ENCODE measurements at regions not wholly inside any gene's neighbourhood (a gene's known extent, or its start where the extent isn't known, plus 50 kb on each side); places are given as distances from the start of the nearest gene placed in this dataset.
"Not testable (repeated sequence)": the region's sequence is repeated elsewhere in the genome, so short reads cannot be mapped to it uniquely, and the experiment has no call there.

DNA sequence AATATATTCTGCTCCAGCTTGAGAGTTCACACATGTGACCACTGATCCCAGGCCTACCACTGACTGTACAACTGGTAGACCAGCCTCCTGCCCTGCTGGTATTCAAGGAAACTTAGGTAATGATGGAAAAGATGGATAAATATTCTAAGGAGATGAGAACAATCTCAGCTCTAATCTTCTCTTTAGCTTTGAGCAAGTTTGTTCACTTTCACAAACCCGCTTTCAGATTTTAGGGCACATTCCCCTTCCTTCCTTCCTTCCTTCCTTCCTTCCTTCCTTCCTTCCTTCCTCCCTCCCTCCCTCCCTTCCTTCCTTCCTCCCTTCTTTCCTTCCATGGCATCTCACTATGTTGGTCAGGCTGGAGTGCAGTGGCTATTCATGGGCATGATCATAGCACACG, 88.2 kb upstream of the PHACTR1 start:
- no peak for DNase-seq

DNA sequence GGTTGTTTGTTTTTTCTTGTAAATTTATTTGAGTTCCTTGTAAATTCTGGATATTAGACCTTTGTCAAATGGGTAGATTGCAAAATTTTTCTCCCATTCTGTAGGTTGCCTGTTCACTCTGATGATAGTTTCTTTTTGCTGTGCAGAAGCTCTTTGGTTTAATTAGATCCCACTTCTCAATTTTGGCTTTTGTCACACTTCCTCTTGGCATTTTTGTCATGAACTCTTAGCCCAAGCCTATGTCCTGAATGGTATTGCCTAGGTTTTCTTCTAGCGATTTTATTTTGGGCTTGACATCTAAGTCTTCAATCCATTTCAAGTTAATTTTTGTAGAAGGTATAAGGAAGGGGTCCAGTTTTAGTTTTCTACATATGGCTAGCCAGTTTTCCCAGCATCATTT, 82.8 kb upstream of the PHACTR1 start:
- not testable (repeated sequence) for DNase-seq

DNA sequence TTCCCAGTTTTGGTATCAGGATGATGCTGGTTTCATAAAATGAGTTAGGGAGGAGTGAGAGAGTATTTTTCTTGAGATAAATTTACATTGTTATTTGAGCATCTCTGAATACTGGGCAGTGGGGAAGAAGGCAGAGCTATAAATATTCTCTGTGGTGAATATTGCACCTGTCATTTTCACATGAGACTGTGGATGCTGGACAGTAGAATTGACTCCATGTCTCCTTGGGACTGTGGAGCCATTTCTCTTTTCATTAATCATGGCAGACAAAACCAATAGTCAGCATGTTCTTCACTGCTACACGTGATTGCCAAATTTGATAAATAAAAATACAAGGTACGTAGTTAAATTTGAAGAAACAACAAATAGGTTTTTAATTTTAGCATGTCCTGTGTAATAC, 81.2 kb upstream of the PHACTR1 start:
- no peak for DNase-seq

DNA sequence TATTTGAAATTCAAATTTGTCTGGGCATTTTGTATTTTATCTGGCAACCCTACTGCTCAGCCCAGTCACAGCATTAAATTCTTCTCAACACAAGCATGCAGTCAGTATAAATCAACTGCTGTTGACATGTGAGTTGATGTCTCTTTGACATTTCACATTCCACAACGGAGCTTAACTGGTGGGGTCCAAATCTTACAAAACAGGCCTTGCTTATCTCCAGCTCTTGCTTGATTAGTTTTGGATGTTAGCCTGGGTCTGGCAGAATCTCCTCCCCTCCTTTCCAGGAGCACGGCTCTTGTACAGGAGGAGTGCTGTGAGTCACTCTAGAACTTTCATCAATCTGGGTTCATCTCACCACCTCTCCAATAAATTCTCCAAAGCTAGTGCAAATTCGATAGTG, 80.8 kb upstream of the PHACTR1 start:
- no peak for DNase-seq

DNA sequence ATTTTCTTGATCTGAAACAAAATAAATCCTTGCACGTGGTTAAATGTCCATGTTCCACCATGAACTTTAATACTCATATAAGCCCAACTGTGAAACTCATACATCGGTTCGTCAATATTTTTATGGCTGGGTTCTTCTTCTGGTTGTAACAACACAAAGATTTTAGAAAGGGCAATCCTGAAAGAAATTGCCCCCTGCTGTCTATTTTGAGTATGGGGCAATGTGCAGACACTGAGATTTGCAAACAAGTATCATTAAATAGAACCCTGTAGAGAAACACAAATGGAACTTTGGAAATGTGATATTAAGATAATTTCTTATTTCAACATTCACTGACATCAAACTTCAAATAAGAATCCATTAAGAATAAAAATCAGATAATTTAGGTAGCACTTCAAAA, 80.2 kb upstream of the PHACTR1 start:
- no peak for DNase-seq

DNA sequence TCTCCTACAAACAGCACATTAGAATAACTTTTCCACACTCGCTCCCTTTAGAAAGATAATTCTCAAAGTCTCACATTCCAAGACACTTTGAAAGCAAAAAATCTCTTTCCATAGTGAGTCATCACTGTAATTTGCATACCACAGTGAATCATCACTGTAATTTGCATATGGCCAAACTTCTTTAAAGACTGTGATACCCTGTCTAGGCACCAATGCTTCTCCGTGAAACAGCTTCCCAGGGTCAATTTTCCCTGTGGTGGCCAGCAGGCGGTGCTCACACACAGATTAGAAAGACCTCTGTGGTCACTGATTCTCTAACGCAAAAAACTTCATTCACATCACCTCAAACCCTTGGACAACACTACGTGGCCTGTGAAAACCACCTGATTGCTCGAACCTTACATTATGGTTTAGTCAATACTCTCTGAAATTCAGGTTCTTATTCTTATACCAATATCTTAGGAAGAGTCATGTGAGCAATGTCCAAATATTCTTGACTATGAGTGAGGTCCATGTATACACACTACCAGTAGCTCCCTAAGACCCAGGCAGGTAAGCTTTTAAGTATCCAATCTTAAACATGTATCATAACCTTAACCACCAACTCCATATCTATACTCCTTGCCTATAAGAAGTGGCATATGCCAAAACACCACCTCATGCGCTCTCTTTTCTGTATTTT, 78.5 kb upstream of the PHACTR1 start:
- no peak for DNase-seq

DNA sequence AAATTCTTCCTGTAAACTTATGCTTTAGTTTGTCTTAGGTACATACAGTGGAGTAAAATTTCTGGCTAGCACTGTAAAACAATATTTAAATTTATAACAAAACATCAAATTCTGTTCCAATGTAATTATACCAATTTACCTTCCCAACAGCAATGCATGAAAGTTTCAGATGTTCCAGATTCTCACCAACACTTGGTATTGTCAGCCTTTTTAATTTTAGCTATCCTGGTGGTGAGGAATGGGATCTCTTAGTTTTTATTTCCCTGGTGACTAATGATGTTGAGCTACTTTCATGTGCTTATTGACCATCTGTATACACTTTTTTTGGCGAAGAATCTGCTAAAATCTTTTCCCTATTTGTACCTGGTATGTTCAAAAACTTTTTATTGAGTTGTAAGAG, 76.1 kb upstream of the PHACTR1 start:
- no peak for DNase-seq

DNA sequence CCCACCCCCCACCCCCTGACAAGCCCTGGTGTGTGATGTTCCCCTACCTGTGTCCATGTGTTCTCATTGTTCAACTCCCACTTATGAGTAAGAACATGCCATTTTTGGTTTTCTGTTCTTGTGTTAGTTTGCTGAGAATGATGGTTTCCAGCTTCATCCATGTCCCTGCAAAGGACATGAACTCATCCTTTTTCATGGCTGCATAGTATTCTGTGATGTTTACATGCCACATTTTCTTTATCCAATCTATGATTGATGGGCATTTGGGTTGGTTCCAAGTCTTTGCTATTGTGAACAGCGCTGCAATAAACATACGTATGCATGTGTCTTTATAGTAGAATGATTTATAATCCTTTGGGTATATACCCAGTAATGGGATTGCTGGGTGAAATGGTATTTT, 74.8 kb upstream of the PHACTR1 start:
- not testable (repeated sequence) for DNase-seq

DNA sequence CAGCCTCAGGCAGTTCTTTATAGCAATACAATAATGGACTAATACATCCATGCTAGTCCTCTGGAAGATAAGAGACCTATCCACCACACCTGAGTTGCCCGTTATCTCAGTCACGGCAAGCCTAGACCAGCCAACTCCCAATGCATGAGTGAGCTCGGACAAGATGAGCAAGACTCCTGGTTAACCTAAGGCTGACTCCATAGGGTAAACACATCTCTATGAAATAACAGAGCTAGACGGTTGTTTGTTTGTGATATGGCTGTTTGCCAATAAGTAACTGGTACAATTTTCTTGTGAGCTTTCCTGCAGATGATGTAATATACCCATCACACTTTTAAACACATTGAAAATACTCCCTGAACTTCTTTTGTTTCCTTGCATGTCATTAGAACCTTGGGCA, 70.6 kb upstream of the PHACTR1 start:
- no peak for DNase-seq

DNA sequence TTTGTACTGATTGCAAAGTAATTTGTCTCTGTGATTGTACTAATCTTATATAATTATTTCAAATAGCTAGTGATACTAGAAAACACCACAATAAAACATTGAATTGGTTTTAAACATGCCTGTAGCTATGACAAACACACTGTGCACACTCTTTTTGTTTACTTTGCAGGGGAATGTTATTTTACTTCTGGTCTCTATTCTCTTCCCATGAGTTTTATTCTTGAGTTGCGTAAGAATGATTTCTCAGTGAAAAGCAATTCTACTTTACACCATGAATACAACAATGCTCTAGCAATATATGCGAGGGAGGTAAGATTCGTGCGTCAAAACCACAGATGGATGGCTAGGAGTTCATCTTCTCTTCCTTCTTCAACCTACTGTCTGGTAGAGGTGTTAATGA, 68.4 kb upstream of the PHACTR1 start:
- no peak for DNase-seq

DNA sequence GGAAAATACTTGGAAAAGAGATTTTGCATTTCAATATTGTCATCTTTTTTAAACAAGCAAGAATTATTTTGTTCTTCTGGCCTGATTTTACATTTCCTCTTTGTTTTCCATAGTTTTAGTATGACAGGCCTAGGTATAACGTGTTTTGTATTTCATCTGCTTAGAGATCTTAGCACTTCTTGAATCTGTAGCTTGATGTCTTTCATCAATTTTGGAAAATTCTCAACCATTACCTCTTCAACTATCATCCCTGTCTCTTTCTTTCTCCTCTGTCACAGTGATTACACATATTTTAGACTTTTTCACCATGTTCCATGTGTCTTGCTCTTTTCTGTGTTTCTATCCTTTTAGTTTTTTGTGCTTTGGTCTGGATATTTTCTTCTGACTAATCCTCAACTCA, 67.2 kb upstream of the PHACTR1 start:
- no peak for DNase-seq

DNA sequence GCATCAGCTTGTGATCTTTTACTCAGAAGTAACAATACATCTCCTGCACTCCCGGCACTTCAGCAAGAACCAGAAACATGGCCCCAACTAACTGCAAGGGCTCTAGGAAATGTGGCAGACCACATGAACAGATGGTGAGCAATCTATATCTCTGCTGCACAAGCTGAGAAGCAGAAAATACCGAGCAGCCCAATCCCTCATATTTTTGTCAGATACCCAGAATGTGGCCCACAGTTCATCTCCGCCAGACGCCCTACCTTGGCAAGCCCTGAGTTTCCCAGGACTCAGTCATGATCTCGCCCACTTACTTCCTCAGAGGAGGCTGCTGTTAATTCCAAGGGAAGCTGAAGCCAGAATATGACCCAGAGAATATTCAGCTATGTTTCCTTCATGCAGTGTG, 63.1 kb upstream of the PHACTR1 start:
- DNase-seq, result no peak

DNA sequence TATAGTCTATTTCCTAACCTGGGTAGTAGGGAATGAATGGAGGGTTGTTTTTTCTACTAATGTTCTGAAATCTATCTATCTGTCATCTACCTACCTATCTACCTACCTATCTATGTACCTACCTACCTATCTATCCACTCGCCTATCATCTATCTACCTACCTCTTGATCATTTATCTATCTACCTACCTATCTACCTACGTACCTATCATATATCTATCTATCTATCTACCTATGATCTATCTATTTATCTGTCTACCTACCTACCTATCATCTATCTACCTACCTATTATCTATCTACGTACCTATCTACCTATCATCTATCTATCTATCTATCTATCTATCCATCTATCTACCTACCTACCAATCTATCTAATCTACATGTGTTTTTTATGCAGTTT, 62.5 kb upstream of the PHACTR1 start:
- no peak for DNase-seq

DNA sequence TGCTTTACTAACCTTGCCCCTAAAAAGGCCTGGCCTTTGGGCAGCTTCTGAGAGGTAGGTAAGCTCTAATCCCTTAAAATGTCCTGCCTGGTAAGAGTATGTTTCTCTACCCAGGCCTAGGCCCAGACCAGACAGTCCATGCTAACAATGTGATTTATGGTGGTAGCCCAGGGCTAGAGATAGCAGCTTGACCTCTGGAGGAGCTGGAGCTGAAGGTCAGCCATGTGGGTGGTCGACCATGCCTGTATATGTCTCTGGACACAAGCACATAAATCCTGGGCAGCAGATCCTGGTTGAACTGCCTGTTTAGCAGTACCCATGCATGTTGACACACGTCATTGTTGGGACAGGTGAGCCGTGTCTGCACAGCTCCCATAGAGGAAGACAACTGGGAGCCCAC, 62.1 kb upstream of the PHACTR1 start:
- DNase-seq, result no peak

DNA sequence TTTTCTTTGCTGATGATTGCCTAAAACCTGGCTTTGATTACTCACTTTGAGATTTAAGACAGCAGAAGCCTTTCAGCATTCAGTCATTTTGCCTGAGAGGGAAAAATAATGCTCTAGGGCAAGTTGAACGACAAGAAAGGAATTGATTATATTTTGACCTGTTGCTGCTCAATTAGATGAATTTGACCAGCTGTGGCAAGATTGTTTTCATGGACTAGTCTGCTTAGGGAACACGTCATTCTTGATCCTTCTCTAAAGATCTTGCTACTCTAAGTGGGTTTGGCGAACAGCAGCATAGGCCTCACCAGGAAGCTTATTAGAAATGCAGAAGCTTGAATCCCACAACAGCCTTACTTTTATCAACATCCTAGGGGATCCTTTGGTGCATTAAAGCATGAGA, 59.7 kb upstream of the PHACTR1 start:
- no peak for DNase-seq

DNA sequence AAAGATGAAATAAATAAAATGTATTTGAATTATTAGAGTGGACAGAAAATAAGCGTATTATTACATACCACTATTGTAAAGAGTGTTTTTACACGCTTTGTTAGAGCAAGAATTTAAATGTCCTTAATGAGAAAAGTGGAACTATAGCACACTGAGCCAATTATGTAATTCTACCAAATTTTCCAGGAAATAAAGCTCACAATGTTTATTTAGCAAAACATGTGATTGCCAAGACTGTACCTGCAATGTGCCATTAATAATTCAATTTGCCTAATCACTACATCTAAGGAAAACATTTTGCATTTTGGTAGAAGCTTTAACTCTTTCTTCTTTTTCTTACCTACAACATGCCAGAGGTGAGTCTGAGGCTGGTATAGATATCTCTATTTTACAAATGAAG, 58.7 kb upstream of the PHACTR1 start:
- no peak for DNase-seq

DNA sequence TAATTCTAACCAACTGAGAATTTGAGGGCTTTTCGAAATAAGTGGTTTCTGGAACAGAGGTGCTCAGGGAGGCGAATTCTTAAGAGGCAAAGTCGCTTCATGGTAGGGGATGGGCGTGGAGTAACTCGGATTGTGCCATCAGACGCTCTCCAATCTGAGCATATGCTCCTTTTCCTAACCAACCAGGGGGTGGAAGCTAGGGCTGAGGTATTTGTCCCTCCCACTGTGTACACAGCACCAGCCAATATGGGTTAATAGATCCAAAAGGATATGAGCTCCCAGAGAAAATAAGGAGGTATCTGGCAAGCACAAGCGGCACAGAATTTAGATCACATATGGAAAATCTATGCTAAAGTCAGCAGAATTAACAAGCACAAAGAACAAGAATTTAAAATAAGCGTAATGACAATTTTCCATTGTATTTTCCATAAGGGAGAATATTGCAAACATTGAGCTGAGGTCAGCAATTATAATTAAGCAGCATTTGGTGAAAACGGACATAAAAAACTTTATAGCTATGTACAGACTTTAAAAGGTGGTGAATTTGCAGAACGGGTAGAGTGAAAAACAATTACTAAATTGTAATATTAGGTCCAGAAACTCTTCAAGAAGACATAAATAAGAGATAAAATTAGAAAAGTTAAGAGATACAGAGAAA, 55.0 kb upstream of the PHACTR1 start:
- DNase-seq, result no peak

Data from DMS 273 treated with DMSO at 0.1 percent for 48 hours (cell line).